Raji (cell line): ENCODE measurements at regions not wholly inside any gene's neighbourhood (a gene's known extent, or its start where the extent isn't known, plus 50 kb on each side); places are given as distances from the start of the nearest gene placed in this dataset.

Source experiments
- POLR2A ChIP-seq: IDR thresholded peaks from 2 replicates; pipeline ENCODE4 v1.6.1; 2011; ENCODE audit warnings: low read depth, low read length, control low read depth; ENCODE audit not compliant: insufficient read depth

- TF ChIP-seq POLR2A, result no peak
Observed at GRCh38 chr2:172215172-172215935, 112.7 kb upstream of the DLX2 start.

GRCh38 chr2:172215936-172216335, 113.2 kb upstream of the DLX2 start:
- TF ChIP-seq POLR2A, result no peak

- no peak for TF ChIP-seq POLR2A
Observed at GRCh38 chr2:172216477-172216876, 113.8 kb upstream of the DLX2 start.

GRCh38 chr2:172219201-172219600, 116.5 kb upstream of the DLX2 start:
- TF ChIP-seq POLR2A, result no peak

GRCh38 chr2:172220121-172220520, 117.4 kb upstream of the DLX2 start:
- no peak for TF ChIP-seq POLR2A

- no peak for TF ChIP-seq POLR2A
Observed at GRCh38 chr2:172223601-172224054, 120.9 kb upstream of the DLX2 start.

- no peak for TF ChIP-seq POLR2A
Observed at GRCh38 chr2:172225786-172226185, 123.1 kb upstream of the DLX2 start.

GRCh38 chr2:172226244-172227061, 123.8 kb upstream of the DLX2 start:
- no peak for TF ChIP-seq POLR2A

- TF ChIP-seq POLR2A, result no peak
Observed at GRCh38 chr2:172227719-172228118, 125.0 kb upstream of the DLX2 start.

GRCh38 chr2:172228177-172228808, 125.6 kb upstream of the DLX2 start:
- TF ChIP-seq POLR2A, result no peak

GRCh38 chr2:172229125-172229524, 126.4 kb upstream of the DLX2 start:
- no peak for TF ChIP-seq POLR2A

GRCh38 chr2:172230332-172230888, 127.7 kb upstream of the DLX2 start:
- TF ChIP-seq POLR2A, result no peak

- no peak for TF ChIP-seq POLR2A
Observed at GRCh38 chr2:172230889-172231401, 128.2 kb upstream of the DLX2 start.

- TF ChIP-seq POLR2A, result no peak
Observed at GRCh38 chr2:172231508-172231907, 128.8 kb upstream of the DLX2 start.
